HG03108 (cell line): ENCODE measurements at regions not wholly inside any gene's neighbourhood (a gene's known extent, or its start where the extent isn't known, plus 50 kb on each side); places are given as distances from the start of the nearest gene placed in this dataset.
"Not testable (repeated sequence)": the region's sequence is repeated elsewhere in the genome, so short reads cannot be mapped to it uniquely, and the experiment has no call there.

Source experiments
- ATAC-seq: cut with Tn5 transposase; IDR thresholded peaks from one replicate; pipeline ENCODE4 v1.9.1; 2021; ENCODE audit warnings: moderate library complexity; ENCODE audit not compliant: unreplicated experiment

DNA sequence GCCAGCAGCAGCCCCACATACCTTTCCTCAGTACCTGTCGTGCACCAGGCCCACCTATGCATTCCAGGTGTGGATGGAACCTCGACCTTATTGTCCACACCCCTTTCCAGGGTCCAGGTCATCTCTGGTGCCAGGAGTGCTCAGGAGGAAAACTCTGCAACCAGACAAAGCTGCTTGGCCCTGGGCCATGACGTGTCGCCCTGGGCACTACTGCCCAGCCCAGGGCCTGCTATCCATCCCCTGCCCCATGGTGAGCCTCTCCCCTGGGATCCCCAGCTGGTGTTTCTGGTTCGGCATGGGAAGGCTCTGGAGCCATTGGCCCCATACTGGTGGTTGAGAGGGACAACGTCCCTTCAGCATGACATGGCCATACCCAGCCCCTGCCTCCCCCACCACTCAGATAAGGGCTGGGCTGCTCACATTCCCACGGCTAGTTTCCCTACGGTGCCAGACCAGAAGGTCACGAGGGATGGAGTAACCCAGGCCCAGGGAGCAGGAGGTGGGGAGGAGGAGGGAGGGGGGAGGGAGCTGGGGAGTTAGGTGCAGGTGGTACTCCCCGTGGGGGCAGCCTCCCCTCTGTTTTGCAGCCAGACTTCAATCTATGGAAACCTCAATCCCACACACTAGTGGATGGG is 123.2 kb upstream of the MTLN start:
- not testable (repeated sequence) for ATAC-seq

- ATAC-seq: not testable (repeated sequence)
Measured at GRCh38 chr2:110333114-110334095, 121.1 kb upstream of the MTLN start.

GRCh38 chr2:110331625-110332024 is 119.3 kb upstream of the MTLN start:
- not testable (repeated sequence) for ATAC-seq

- not testable (repeated sequence) for ATAC-seq
Measured at GRCh38 chr2:110329760-110330159, 117.4 kb upstream of the MTLN start.

DNA sequence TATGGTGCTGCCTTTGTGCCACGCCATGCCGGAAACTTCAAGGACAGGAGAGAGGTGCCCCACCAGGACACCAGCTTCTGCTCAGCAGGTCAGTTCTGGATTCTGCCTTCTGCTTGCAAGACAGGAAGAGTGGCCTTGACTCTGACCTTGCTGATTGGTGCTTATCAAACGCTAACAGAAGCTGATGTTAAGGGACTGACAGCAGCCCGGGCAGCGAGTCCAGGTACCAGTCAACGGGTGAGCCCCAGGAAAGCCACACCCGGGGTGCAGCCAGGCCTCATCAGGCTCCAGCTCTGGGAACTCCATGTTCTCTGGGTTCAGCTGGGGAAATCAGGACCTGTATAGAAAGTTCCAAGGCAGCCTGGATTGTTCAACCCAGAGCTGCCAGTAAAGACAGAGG is 116.8 kb upstream of the MTLN start:
- ATAC-seq: not testable (repeated sequence)

- not testable (repeated sequence) for ATAC-seq
Measured at GRCh38 chr2:110328677-110329076, 116.3 kb upstream of the MTLN start.

DNA sequence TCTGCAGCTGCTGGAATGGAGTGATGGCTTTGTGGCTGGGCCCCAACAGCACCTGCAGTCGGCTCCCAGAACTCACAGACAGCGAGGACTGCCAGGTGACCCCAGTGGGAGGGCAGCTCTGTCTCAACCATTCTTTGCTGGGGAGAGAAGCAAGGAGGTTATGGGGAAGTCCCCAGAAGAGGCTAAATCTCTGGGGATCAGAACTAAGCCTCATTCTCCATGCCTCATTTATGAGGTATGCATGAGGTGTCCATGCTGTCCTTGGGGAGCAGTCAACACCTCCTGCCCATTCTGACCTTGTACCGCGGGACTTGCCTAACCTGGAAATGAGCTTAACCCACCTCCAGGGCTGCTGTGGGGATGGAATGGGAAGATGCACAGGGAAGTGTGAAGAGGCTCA is 111.5 kb upstream of the MTLN start:
- ATAC-seq: not testable (repeated sequence)

DNA sequence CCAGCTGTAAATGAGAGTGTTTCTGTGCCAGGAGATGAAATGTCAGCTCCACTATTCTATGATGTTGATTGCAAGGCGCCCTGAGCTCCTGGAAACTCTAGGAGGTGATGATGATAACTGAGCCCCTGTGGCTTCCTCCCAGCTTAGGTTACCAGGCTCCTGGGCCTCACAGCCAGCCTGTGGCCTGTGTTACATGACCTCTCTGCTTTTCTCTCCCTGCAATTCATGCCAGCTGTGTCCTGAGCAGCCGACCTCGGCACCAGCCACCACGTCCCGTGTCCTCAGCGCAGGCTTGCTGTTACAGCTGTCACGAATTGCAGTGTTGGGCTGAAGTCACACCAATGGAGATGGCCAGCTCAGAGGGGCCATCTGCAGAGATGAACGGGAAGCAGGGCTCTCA is 110.2 kb upstream of the MTLN start:
- ATAC-seq: not testable (repeated sequence)

DNA sequence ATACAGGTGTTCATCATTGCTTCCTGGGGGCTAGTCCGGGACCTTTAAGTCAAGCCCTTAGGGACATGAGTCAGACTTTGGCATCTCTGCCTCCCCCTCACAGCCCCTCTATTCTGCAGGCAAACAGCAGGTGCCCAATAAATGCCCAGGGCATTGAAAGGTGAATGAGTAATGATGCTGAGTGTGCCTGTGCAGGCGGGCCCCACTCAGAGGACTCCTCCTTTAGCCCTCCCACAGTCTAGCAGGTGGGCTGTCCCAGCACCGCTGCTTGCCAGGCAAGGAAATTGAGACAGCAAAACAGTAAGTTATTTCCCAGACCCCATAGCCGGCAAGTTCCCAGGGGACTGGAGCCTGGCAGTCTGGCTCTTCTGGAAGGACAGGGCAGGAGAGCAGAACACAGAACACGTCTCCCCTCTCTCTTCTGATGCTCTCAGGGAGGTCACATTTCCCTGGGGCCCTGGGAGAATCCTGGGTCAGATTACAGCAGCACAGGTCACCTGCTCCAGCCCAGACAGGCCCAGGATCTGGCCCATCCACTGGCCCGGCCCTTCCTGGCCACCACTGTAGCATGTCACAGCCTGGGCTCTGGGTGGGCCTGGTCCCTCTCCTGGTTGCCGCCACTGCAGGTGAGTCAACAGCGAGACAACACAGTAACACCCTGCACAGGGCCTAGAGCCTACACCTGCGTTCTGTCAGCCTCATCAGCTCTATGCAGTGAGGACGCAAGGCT is 108.7 kb upstream of the MTLN start:
- not testable (repeated sequence) for ATAC-seq

- ATAC-seq: not testable (repeated sequence)
Measured at GRCh38 chr2:110318898-110319297, 106.6 kb upstream of the MTLN start.

DNA sequence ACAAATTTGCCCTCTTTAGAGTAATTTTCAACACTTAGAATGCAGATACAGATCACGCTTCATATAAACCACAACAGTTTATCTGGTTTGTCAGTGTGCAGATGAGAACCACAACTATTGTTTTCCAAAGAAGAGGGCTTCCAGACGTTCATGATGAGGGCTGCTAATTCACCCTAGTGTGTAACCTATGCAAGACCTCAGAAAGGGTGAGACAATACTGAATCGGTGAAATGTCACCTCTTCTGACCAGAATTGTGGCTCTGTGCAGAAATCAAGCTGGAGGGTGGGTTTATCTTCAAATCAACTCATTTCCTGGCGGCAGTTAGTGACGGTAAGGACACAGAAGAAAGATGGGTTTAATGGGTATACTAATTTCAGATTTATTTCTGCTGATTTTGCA is 105.0 kb upstream of the MTLN start:
- not testable (repeated sequence) for ATAC-seq

GRCh38 chr2:110316051-110316865 is 103.9 kb upstream of the MTLN start:
- ATAC-seq: not testable (repeated sequence)

- ATAC-seq: not testable (repeated sequence)
Measured at GRCh38 chr2:110315054-110315820, 102.9 kb upstream of the MTLN start.

DNA sequence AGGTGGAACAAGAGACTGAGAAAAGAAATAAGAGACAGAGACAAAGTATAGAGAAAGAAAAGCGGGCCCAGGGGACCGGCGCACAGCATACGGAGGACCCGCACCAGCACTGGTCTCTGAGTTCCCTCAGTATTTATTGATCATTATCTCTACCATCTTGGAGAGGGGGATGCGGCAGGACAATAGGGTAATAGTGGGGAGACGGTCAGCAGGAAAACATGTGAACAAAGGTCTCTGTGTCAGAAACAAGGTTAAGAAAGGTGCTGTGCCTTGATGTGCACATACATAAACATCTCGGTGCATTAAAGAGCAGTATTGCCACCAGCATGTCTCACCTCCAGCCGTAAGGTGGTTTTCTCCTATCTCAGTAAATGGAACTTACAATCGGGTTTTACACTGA is 102.1 kb upstream of the MTLN start:
- not testable (repeated sequence) for ATAC-seq

GRCh38 chr2:110313032-110313431 is 100.7 kb upstream of the MTLN start:
- ATAC-seq: not testable (repeated sequence)

DNA sequence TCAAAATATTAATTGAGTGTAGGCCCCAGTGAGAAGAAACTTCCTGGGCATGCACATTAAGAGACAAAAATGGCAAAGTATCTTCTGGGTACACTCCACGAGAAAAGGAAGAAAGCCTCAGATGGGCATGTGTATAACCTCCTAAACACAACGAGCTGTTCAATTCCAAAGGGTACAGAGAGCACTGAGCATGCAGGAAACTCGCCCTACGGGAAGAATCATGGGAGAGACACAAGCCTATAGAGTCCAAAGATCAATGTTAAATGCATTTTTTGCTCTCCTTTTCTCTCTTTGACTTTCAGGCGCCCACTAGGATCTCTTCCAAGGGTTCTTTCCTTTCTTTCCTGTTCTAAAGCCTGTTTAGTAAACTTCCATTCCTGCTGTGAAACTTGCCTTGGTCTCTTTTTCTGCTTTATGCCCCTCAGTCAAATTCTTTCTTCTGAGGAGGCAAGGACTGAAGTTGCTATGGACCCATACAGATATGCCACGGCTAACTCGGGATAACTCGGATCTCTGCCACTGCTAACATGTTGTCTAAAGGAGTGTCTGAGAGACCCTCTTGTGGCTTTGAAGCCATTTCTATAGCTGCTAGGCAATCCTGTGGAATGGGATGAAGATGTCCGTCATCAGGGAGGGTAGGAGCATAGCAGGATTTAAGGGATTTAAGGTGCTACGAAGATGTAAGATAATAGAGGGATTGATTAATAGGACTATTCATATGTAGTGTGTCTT is 99.5 kb upstream of the MTLN start:
- ATAC-seq: not testable (repeated sequence)

DNA sequence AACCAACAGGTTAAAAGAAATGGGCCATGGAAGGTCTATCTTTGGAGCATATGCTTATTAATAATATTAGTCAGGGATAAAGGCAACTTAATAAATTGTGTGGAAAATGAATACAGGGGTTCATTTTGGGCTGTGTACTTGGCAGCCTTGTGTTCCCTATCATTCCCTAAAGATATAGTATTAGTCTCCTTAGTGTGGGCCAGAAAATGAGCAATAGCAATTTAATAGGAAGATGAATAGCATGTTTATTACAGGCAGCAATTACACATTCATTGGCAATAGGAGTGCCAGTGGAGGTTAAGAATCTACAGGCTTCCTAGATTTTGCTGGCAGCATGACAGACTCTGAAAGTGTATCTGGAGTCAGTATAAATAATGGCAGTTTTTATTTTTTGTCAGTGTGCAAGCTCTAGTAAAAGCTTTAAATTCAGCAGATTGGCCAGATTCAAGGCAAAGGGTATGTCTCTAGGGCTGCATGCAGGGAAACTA is 98.7 kb upstream of the MTLN start:
- ATAC-seq: not testable (repeated sequence)

DNA sequence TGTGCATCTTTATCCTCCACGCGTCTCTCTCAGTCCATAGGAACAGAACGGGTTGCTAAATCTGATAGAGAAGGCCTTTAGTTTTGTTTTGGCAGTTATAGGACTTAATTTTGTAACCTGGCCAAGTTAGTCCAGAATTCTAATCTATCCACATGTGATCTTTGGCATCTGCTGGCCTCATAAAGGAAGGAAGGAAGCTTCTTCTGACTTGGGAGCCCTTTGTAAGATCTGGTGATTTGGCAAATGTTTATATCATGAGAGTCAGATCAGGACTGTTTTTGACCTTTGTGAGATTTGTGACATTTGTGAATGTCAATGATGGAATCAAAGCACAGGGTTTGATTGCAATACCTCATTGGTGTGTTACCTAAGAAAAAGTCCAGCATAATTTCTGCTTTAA is 96.4 kb upstream of the MTLN start:
- ATAC-seq: not testable (repeated sequence)

- ATAC-seq: not testable (repeated sequence)
Measured at GRCh38 chr2:110292807-110293206, 80.5 kb upstream of the MTLN start.
